IMR-90 (cell line): ENCODE measurements at regions not wholly inside any gene's neighbourhood (a gene's known extent, or its start where the extent isn't known, plus 50 kb on each side); places are given as distances from the start of the nearest gene placed in this dataset.

Experiments
- ATAC-seq: fragments of 200-7000 bp; cut with Tn5 transposase; 2 replicates; pipeline ENCODE4 v1.9.1; 2020; ENCODE audit warnings: low read depth, mild to moderate bottlenecking, moderate library complexity
- BruUV-seq: library from RNA; stranded (reverse); fragments of 400-500 nt; replicated peaks from 2 replicates; lab custom pipeline; 2021; lab: Mats Ljungman, UMichigan
- CTCF ChIA-PET: fragments of 300-600 bp; formaldehyde crosslinking; extraction: SDS; loops from one replicate; lab custom pipeline; 2021; ENCODE audit warnings: antibody characterized with exemption; lab: Yijun Ruan, JAX
- POLR2A ChIA-PET: fragments of 300-600 bp; sonication (Branson Sonifier 250); formaldehyde crosslinking; loops from one replicate; lab custom pipeline; 2022; ENCODE audit warnings: antibody characterized with exemption; ENCODE audit not compliant: unreplicated experiment; lab: Charles Lee
- DNase-seq: peaks from one replicate; pipeline ENCODE4 v3.0.0; 2013
- H2AFZ ChIP-seq: replicated peaks from 2 replicates; pipeline ENCODE3; 2013; ENCODE audit warnings: low read length, mild to moderate bottlenecking; ENCODE audit not compliant: poor library complexity
- H2AK5ac ChIP-seq: 2 replicates; pipeline ENCODE4 v1.6.1; 2013; ENCODE audit warnings: low read depth, low read length, inconsistent platforms
- H2AK9ac ChIP-seq: replicated peaks from 2 replicates; pipeline ENCODE3; 2013; ENCODE audit warnings: mild to moderate bottlenecking, low read depth, low read length, moderate library complexity; ENCODE audit not compliant: poor library complexity
- H2BK120ac ChIP-seq: 2 replicates; pipeline ENCODE4 v1.6.1; 2013; ENCODE audit warnings: low read depth, low read length, inconsistent platforms
- H2BK15ac ChIP-seq: 3 replicates; pipeline ENCODE4 v1.6.1; 2013; ENCODE audit warnings: low read depth, low read length, inconsistent platforms
- H2BK20ac ChIP-seq: 2 replicates; pipeline ENCODE4 v1.6.1; 2013; ENCODE audit warnings: low read depth, mild to moderate bottlenecking, inconsistent platforms, low read length, moderate library complexity
- H2BK5ac ChIP-seq: 2 replicates; pipeline ENCODE4 v1.6.1; 2013; ENCODE audit warnings: mild to moderate bottlenecking, low read depth, low read length, inconsistent platforms; ENCODE audit not compliant: poor library complexity, severe bottlenecking
- H3K14ac ChIP-seq: replicated peaks from 2 replicates; pipeline ENCODE4 v1.6.1; 2013; ENCODE audit warnings: low read depth, low read length, inconsistent platforms
- H3K18ac ChIP-seq: 2 replicates; pipeline ENCODE4 v1.6.1; 2013; ENCODE audit warnings: low read depth, low read length, control low read depth
- H3K23ac ChIP-seq: 2 replicates; pipeline ENCODE4 v1.6.1; 2013; ENCODE audit warnings: low read depth, low read length, inconsistent platforms
- H3K27ac ChIP-seq: 2 replicates; pipeline ENCODE4 v1.5.1; 2013; ENCODE audit warnings: mild to moderate bottlenecking, control low read depth, low read length; ENCODE audit not compliant: insufficient read depth
- H3K27me3 ChIP-seq: 2 replicates; pipeline ENCODE4 v1.6.1; 2013; ENCODE audit warnings: low read length; ENCODE audit not compliant: control insufficient read depth, insufficient read depth
- H3K36me3 ChIP-seq: 2 replicates; pipeline ENCODE4 v1.6.1; 2013; ENCODE audit warnings: low read length, mixed read lengths; ENCODE audit not compliant: control insufficient read depth, insufficient read depth
- H3K4ac ChIP-seq: 2 replicates; pipeline ENCODE4 v1.6.1; 2013; ENCODE audit warnings: low read depth, low read length, inconsistent platforms
- H3K4me1 ChIP-seq: 2 replicates; pipeline ENCODE4 v1.6.1; 2013; ENCODE audit warnings: low read length, mixed read lengths; ENCODE audit not compliant: control insufficient read depth, insufficient read depth
- H3K4me2 ChIP-seq: 2 replicates; pipeline ENCODE4 v1.6.1; 2013; ENCODE audit warnings: low read depth, mild to moderate bottlenecking, control low read depth, low read length, moderate library complexity
- H3K4me3 ChIP-seq: 2 replicates; pipeline ENCODE4 v1.5.1; 2013; ENCODE audit warnings: low read depth, mild to moderate bottlenecking, control low read depth, low read length, moderate library complexity; ENCODE audit not compliant: insufficient read depth
- H3K56ac ChIP-seq: 2 replicates; pipeline ENCODE4 v1.6.1; 2013; ENCODE audit warnings: low read length, inconsistent platforms; ENCODE audit not compliant: insufficient read depth; ENCODE audit errors: extremely low read depth
- H3K79me1 ChIP-seq, 2 experiments: 2 replicates each; pipeline ENCODE4 v1.6.1; 2013; ENCODE audit warnings: low read length in 2 of 2, inconsistent platforms in 1 of 2, low read depth in 1 of 2
- H3K9ac ChIP-seq: 2 replicates; pipeline ENCODE4 v1.6.1; 2013; ENCODE audit warnings: low read depth, low read length, control low read depth
- H3K9me1 ChIP-seq: 2 replicates; pipeline ENCODE4 v1.6.1; 2013; ENCODE audit warnings: low read length, inconsistent platforms; ENCODE audit not compliant: insufficient read depth
- H3K9me3 ChIP-seq: 2 replicates; pipeline ENCODE4 v1.6.1; 2013; ENCODE audit warnings: low read length; ENCODE audit not compliant: control insufficient read depth, insufficient read depth
- H4K20me1 ChIP-seq: 2 replicates; pipeline ENCODE4 v1.6.1; 2013; ENCODE audit warnings: low read length, inconsistent platforms; ENCODE audit not compliant: insufficient read depth
- H4K5ac ChIP-seq: 2 replicates; pipeline ENCODE4 v1.6.1; 2013; ENCODE audit warnings: mild to moderate bottlenecking, low read depth, low read length, control low read depth
- H4K8ac ChIP-seq, 2 experiments: 2 replicates each; pipeline ENCODE4 v1.6.1; 2013; ENCODE audit warnings: low read depth in 2 of 2, low read length in 2 of 2, control low read depth in 1 of 2, inconsistent platforms in 1 of 2
- H4K91ac ChIP-seq: 2 replicates; pipeline ENCODE4 v1.6.1; 2013; ENCODE audit warnings: low read depth, low read length, inconsistent platforms; ENCODE audit not compliant: insufficient read depth
- MAFK ChIP-seq: IDR thresholded peaks from 2 replicates; pipeline ENCODE4 v1.6.1; 2012; ENCODE audit warnings: low read depth, low read length, improper control_type of control experiment
- RFX5 ChIP-seq: IDR thresholded peaks from 2 replicates; pipeline ENCODE4 v1.8.0; 2012; ENCODE audit warnings: low read depth, mild to moderate bottlenecking, low read length, moderate library complexity
- dilution Hi-C: fragments of 300-500 bp; cut with HindIII; formaldehyde crosslinking; loops from one replicate; pipeline ENCODE4 v1.14.3; 2018; ENCODE audit warnings: low sequenced_read_pairs; ENCODE audit not compliant: unreplicated experiment
- in situ Hi-C: fragments of 300-500 bp; cut with MboI; formaldehyde crosslinking; loops from 3 replicates; pipeline ENCODE4 v1.14.3; 2019; ENCODE audit warnings: low sequenced_read_pairs, inconsistent platforms, mixed read lengths
- intact Hi-C: fragments of 100-400 bp; cut with micrococcal nuclease; formaldehyde crosslinking; loops from 2 replicates; pipeline ENCODE4 v1.10.0; 2022

GRCh38 chr18:22680944-22681343 lies 252.2 kb upstream of the RBBP8 start:
- intact Hi-C loops = no loop called here
- H3K18ac ChIP-seq = no peak overlapping the region
- no peaks in the 10 kb centered on the region for H3K27me3 ChIP-seq
- no peak overlapping the region for H3K9ac ChIP-seq
- TF ChIP-seq RFX5 (no peak), MAFK (peak; percentile 46)
- no peak overlapping the region for H2BK15ac ChIP-seq
- no peak overlapping the region for H3K4me3 ChIP-seq
- no peak overlapping the region for H4K5ac ChIP-seq
- peaks cover 6% of the 10 kb centered on the region for H3K9me1 ChIP-seq
- no peak for DNase-seq
- H4K8ac ChIP-seq = no peak overlapping the region
- H2AK9ac ChIP-seq = no peak overlapping the region
- no peak overlapping the region for H2BK20ac ChIP-seq
- H3K79me1 ChIP-seq = no peaks in the 10 kb centered on the region
- H3K56ac ChIP-seq = no peak overlapping the region
- peaks cover 13% of the 10 kb centered on the region for H3K4me1 ChIP-seq
- no peak overlapping the region for H2AFZ ChIP-seq
- no peak overlapping the region for H2BK120ac ChIP-seq
- POLR2A ChIA-PET = no interaction called here
- H2BK5ac ChIP-seq = no peak overlapping the region
- H4K91ac ChIP-seq = no peak overlapping the region
- H4K20me1 ChIP-seq = no peaks in the 10 kb centered on the region
- BruUV-seq = no TSS peak
- H3K4ac ChIP-seq = no peak overlapping the region; the same call in 1 of the 2 replicates
- H3K9me3 ChIP-seq = no peaks in the 10 kb centered on the region
- in situ Hi-C loops = no loop called here
- H3K23ac ChIP-seq = no peak overlapping the region
- H3K14ac ChIP-seq = no peak overlapping the region
- no peak for ATAC-seq
- H3K27ac ChIP-seq = no peak overlapping the region
- no peak overlapping the region for H2AK5ac ChIP-seq
- no peak overlapping the region for H3K4me2 ChIP-seq
- CTCF ChIA-PET = no interaction called here
- dilution Hi-C loops = no loop called here
- no peaks in the 10 kb centered on the region for H3K36me3 ChIP-seq
